ENCODE measurements at regions not wholly inside any gene's neighbourhood (a gene's known extent, or its start where the extent isn't known, plus 50 kb on each side); places are given as distances from the start of the nearest gene placed in this dataset.

GRCh38 chr9:86858009-86858408, 89.3 kb downstream of the GAS1 start:
- intact Hi-C loops (cut with DNase I), result no loop called here
- Histone ChIP-seq H3K27ac (no peak overlapping the region), H3K4me3 (no peak overlapping the region), H3K4me1 (no peaks in the 10 kb centered on the region), H3K36me3 (no peaks in the 10 kb centered on the region), H3K9me3 (no peaks in the 10 kb centered on the region), H3K27me3 (no peaks in the 10 kb centered on the region)
- DNase-seq (ENCODE audit: low spot score in 2 of 2), result no peak
- no peak for TF ChIP-seq CTCF (IDR thresholded peaks at IDR 0.05)

- H3K4me1 ChIP-seq, result no peaks in the 10 kb centered on the region
- no peak overlapping the region for H3K27ac ChIP-seq
- H3K27me3 ChIP-seq, result no peaks in the 10 kb centered on the region
- no peak for DNase-seq (ENCODE audit: low spot score in 2 of 2)
- H3K4me3 ChIP-seq, result no peak overlapping the region
- H3K9me3 ChIP-seq, result no peaks in the 10 kb centered on the region
- intact Hi-C loops (cut with DNase I), result no loop called here
- no peaks in the 10 kb centered on the region for H3K36me3 ChIP-seq
- no peak for TF ChIP-seq CTCF (IDR thresholded peaks at IDR 0.05)
Measured at GRCh38 chr9:86856259-86856658, 91.0 kb downstream of the GAS1 start.

- no peaks in the 10 kb centered on the region for H3K4me1 ChIP-seq
- H3K27ac ChIP-seq, result no peak overlapping the region
- no peak overlapping the region for H3K4me3 ChIP-seq
- no peaks in the 10 kb centered on the region for H3K36me3 ChIP-seq
- no peak for DNase-seq (ENCODE audit: low spot score in 2 of 2)
- H3K9me3 ChIP-seq, result no peaks in the 10 kb centered on the region
- intact Hi-C loops (cut with DNase I), result no loop called here
- no peaks in the 10 kb centered on the region for H3K27me3 ChIP-seq
- TF ChIP-seq CTCF (IDR thresholded peaks at IDR 0.05), result no peak
Measured at GRCh38 chr9:86854898-86855523, 92.3 kb downstream of the GAS1 start.

GRCh38 chr9:86846656-86847055, 100.7 kb downstream of the GAS1 start:
- H3K27me3 ChIP-seq, result no peaks in the 10 kb centered on the region
- no peak for DNase-seq (ENCODE audit: low spot score in 2 of 2)
- no peaks in the 10 kb centered on the region for H3K9me3 ChIP-seq
- intact Hi-C loops (cut with DNase I), result no loop called here
- no peaks in the 10 kb centered on the region for H3K36me3 ChIP-seq
- no peak overlapping the region for H3K27ac ChIP-seq
- H3K4me1 ChIP-seq, result no peaks in the 10 kb centered on the region
- no peak overlapping the region for H3K4me3 ChIP-seq
- TF ChIP-seq CTCF (IDR thresholded peaks at IDR 0.05), result no peak

- Histone ChIP-seq H3K4me3 (no peak overlapping the region), H3K27ac (no peak overlapping the region)
Measured at GRCh38 chr9:86843206-86843605, 104.1 kb downstream of the GAS1 start.

More at GRCh38 chr9:86843206-86843605, 104.1 kb downstream of the GAS1 start:
- no peak for TF ChIP-seq CTCF (IDR thresholded peaks at IDR 0.05)
- Histone ChIP-seq H3K27me3 (no peaks in the 10 kb centered on the region), H3K36me3 (no peaks in the 10 kb centered on the region), H3K4me1 (no peaks in the 10 kb centered on the region), H3K9me3 (no peaks in the 10 kb centered on the region)
- no peak for DNase-seq (ENCODE audit: low spot score in 2 of 2)
- intact Hi-C loops (cut with DNase I), result no loop called here
